Sigmoid colon (tissue), 4 donors: ENCODE measurements at regions not wholly inside any gene's neighbourhood (a gene's known extent, or its start where the extent isn't known, plus 50 kb on each side); places are given as distances from the start of the nearest gene placed in this dataset.

Experiments used
- CTCF ChIP-seq, 4 experiments: fragments of 450-650 bp in 3 of 4; fragments of 200-600 bp in 1 of 4; IDR thresholded peaks; one replicate each; pipeline ENCODE4 v1.5.1; 2016 to 2019; ENCODE audit warnings: antibody characterized with exemption in 4 of 4, mild to moderate bottlenecking in 3 of 4, moderate library complexity in 2 of 4
- POLR2AphosphoS5 ChIP-seq, 4 donors: sonication (generic); formaldehyde crosslinking; IDR thresholded peaks; one replicate each; pipeline ENCODE4 v1.6.1; 2017; ENCODE audit warnings: antibody characterized with exemption in 4 of 4

DNA sequence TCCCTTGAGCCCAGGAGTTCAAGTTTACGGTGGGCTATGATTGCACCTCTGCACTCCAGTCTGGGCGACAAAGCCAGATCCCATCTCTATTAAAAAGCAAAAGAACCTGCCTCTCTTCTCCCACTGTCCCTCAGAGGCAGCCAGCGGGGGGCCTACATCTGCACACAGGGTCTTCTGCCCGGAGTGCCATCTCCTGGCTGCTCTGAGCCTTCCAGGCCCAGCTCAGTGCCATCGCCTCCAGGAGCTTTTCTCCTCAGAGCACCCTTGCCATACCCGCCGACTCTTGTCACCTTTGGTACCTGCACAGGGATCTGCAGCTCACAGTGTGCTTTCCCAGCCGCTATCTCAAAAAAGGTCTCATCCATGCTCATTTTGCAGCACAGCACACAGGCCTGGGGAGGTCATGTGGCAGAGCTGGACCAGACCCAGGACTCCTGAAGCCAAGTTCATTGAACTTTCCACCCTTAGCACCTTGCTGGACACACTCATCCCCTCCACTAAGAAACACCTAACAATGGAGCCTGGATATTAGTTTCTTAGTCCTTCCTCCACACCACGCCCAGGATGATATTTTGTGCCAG, 186.3 kb downstream of the HAUS1 start:
- TF ChIP-seq CTCF (IDR thresholded peaks at IDR 0.05) (no peak), POLR2AphosphoS5 (IDR thresholded peaks at IDR 0.05) (no peak)
